HG02884 (cell line): ENCODE measurements at regions not wholly inside any gene's neighbourhood (a gene's known extent, or its start where the extent isn't known, plus 50 kb on each side); places are given as distances from the start of the nearest gene placed in this dataset.
A peak's percentile ranks its signal among the peaks of the same experiment; 100 is the strongest.
"Not testable (repeated sequence)": the region's sequence is repeated elsewhere in the genome, so short reads cannot be mapped to it uniquely, and the experiment has no call there.

Experiments used
- ATAC-seq: cut with Tn5 transposase; IDR thresholded peaks from one replicate; pipeline ENCODE4 v1.9.1; 2021; ENCODE audit warnings: mild to moderate bottlenecking, moderate library complexity; ENCODE audit not compliant: unreplicated experiment

- ATAC-seq: no peak
Observed at GRCh38 chr2:194602750-194603149, 1054.3 kb upstream of the SLC39A10 start.

- ATAC-seq: no peak
Observed at GRCh38 chr2:194591192-194591591, 1065.8 kb upstream of the SLC39A10 start.

DNA sequence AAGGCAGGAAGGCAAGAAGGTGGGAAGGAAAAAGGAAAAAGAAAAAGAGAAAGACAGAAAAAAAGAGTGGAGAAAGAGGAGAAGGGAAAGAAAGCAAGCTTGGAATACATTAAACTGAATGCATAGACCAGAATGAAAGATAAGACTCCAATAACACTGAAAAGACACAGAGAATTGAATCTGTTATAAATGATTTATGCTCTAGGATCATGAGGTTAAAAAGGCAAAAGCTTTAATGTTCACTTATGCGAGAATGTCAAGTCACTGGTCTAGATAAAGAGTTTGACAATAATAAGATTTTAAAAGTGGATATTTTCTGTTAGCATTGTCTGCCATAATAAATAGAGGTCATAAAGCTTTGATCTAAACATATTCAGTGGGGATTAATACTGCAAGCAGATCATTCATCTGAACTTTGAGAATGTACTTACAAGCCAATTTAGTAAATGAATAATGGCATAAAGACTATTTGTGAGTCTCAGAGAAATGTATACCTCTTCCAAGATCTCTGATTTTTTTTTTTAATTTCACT, 1069.2 kb upstream of the SLC39A10 start:
- ATAC-seq: no peak

DNA sequence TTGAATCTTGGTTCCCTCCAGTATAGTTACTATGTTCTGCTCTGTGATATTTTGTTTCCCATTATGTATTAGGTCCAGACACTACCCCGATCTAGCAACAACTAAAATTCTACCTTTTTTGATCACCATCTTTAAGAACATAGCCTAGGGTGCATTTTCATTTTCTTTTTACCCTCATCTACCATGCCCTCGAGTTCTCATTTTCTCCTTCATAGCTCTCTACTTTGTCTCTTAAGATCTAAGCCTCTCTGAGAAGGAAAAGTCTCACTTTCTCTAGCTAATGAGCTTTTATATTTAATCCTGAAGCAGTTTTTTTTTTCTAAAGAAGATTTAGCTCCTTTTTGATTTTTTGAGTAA, 1089.4 kb upstream of the SLC39A10 start:
- ATAC-seq: peak; percentile 29

- peak; percentile 63 for ATAC-seq
Observed at GRCh38 chr2:194566907-194567660, 1089.9 kb upstream of the SLC39A10 start.

GRCh38 chr2:194564422-194564821, 1092.6 kb upstream of the SLC39A10 start:
- ATAC-seq: no peak

DNA sequence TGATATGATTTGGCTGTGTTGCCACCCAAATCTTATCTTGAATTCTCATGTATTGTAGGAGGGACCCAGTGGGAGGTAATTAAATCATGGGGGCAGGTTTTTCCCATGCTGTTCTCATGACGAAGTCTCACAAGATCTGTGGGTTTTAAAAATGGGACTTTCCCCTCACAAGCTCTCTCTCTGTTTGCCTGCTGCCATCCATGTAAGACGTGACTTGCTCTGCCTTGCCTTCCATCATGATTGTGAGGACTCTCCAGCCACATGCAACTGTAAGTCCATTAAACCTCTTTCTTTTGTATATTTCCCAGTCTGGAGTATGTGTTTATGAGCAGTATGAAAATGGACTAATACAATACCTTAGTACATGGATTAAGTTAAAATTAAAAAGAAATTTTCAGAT, 1094.7 kb upstream of the SLC39A10 start:
- ATAC-seq: no peak

DNA sequence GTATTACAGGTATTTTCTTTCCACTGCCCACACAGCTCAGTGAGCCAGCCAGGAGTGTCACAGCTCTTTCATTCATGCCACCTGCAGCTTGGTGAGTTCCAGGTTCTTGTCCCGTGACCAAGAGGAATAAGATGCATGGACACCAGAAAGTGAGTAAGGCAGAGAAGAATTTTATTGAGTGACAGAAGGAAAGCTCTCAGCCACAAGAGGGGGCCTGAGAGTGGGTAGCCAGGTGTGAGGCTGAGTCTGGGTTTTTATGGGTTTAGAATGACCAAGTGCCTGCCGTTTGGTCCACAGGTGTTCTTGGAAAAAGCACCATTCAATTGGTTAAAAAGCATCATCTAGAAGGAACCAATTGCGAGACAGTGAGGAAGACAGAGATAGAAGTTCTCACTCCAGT, 1097.1 kb upstream of the SLC39A10 start:
- ATAC-seq: no peak

DNA sequence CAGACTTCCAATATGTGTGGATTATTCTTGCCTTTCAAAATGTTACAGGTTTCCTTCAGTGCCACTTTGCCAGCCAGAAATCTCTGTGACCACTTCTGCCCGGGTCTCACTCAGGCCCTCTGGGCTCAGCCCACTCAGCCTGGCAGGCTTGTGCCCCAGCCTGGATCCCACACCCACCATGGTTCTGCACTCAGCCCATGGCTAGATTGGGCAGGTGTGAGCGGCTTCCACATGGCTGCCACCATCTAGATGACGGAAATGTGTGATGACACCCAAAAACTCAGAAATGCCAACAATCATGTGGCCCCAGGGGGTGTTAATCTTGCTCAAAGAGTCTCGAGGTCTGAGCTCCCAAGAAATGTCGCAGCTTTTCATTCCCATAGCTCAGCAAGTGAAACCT, 1097.5 kb upstream of the SLC39A10 start:
- ATAC-seq: no peak

- no peak for ATAC-seq
Observed at GRCh38 chr2:194557993-194558392, 1099.0 kb upstream of the SLC39A10 start.

- ATAC-seq: no peak
Observed at GRCh38 chr2:194556629-194557028, 1100.4 kb upstream of the SLC39A10 start.

DNA sequence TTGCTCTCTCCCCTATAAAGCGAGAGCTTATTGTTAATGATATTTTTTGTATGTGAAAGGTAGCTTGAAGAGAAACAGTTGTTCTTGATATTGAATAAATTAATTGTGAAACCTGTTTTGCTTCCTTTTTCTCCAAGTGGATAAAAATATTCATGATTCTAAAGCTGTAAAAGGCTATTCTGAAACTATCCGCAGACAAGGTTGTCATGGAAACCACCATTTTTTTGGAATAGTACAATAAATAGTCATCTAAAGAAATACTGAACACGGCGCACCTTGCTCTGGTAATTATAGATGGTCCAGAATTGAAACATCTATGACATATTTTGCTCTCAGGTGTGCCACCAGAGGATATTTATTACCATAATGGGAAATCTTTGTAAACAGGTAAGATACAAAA, 1103.0 kb upstream of the SLC39A10 start:
- ATAC-seq: no peak

DNA sequence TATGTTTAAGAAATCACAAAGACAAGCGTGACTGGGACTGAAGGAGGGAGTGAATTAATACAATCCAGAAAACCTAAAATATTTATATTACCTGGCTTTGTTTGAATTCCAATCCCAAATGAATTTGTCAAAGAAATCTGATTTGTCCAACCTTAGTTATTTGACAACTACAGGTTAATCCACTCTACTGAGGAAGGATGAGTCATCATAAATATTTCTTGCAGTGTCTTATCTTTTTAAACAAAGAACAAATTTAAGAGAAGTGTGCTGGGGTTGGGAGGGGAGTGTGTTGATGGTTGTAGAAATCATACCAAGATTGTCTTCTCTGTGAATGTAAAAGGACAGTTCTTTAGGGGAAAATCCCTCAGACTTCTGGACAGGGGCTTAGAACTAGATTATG, 1106.3 kb upstream of the SLC39A10 start:
- ATAC-seq: no peak

DNA sequence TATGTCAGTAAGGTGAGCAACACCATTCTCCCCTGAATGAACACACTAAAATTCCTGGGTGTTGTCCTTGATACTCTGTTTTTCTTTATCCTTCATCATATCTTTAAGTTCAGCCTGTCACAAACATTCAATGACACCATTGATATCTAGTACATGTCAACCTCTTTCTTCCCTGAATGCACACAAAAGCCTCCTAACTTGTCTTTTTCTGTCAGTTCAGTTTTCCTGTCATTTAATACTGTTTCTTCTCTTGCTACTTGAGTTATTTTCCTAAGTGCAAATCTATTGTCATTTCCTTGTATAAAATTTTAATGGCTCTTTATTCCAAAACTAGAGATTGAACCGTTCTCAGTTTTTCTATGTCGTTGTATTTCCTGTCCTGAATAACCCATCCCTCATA, 1107.6 kb upstream of the SLC39A10 start:
- no peak for ATAC-seq

GRCh38 chr2:194545978-194546377, 1111.0 kb upstream of the SLC39A10 start:
- ATAC-seq: no peak

DNA sequence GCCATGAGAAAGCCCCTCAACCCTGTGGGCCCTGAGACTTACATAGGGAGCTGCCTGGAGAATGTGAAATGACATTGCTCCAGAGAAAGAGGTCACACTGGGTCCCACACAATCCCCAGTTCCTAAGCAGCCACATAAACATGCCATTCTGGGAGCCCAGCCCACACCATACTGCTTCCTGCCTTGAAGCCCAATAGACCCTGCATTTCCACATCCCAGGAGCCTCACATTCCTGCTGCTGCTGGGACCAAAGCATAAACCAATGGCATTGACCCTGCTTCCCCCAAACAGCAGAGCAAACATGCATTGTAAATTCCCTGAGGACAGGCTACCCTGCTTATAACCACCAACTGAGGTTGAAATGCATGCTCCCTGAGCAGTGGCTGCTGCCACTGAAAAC, 1117.6 kb upstream of the SLC39A10 start:
- no peak for ATAC-seq

DNA sequence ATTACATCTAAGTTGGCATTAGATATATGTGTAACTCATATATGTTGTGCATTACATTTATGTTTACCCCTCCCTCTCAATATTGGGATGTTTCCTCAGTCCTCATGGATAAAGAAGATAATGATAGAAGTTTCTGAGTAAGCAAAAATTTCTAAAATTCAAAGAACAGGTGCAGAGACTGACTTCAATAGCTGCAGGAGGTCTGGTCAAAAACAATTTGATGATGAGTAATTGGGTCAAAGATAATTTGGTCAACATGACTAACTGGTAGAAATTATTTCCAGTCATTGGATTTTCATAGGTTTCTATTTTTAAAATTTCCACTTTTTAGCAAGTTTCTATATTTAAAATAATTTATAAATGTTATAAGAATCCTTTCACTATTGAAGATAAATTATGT, 1130.9 kb upstream of the SLC39A10 start:
- ATAC-seq: no peak

DNA sequence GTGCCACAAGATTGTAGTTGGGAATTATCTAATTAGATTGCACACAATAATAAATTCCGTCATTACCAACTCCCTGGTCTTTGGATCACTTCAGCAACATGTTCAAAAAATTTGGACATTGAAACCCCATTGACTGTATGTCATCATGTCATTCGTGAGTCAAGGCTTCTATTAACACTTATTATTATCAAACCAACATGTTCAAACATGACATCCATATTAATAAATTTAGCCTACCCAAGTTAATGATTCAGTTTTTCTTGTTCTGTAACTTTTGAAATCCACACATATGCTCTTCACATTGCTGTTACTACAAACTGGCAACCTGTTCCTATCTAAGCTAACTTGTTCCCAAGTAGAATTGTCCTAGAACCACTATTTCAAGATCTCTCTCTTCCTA, 1142.7 kb upstream of the SLC39A10 start:
- ATAC-seq: no peak

DNA sequence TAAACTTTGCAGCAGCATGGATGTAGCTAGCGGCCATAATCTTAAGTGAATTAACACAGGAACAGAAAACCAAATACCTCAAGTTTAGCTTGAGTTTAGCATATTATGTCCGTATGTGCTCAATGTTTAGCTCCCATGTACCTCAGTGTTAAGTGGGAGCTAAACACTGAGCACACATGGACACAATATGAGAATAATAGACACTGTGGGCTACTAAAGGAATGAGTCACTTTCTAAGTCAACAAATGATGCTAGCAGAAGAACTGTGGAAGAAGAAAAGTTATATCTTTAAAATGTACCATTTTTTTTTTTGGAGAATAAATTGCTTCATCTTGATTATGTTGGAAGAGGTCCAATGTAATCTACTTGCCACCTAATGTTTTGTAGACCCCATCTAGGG, 1146.0 kb upstream of the SLC39A10 start:
- not testable (repeated sequence) for ATAC-seq

DNA sequence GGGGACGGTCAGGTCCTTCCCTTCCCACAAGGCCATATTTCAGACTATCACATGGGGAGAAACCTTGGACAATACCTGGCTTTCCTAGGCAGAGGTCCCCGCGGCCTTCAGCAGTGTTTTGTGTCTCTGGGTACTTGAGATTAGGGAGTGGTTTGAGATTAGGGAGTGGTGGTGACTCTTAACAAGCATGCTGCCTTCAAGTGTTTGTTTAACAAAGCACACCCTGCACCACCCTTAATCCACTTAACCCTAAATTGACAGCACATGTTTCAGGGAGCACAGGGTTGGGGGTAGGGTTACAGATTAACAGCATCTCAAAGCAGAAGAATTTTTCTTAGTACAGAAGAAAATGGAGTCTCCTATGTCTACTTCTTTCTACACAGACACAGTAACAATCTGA, 1152.2 kb upstream of the SLC39A10 start:
- not testable (repeated sequence) for ATAC-seq

DNA sequence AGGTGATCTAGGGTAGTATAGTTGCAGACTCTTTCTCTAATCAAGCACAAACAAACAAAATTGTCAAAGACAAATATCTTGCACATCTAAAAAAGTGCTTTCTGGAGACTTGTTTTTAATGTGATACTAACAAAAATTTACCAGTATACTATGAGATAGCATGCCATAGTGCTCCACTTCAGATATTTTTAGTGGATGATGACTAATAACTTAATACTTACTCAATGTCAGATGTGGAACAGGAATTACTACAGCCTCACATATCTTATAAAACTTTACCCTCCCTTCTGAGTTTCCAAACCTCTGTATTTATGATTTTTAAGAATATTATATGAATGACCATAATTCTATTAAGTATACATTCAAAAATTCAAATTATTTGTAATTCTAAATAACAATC, 1162.0 kb upstream of the SLC39A10 start:
- ATAC-seq: no peak

DNA sequence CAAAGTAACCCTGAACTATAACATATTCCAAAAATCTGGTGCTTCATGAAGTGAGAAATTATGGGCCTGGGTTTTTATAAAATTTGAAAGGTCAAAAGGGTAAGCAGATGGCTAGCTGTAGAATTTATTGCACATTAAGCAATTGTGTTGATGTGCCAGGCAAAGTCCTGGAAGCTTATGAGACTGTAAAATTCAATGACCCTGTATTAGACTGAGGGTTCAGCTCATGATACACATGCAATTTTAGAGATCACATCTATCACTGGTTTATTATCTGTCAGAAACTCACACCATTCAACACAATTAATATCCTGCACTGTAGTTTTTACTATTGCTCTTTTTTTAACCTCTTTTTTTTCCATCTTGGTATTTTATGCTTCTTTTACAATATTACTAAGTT, 1162.6 kb upstream of the SLC39A10 start:
- ATAC-seq: no peak
